ENCODE measurements at regions not wholly inside any gene's neighbourhood (a gene's known extent, or its start where the extent isn't known, plus 50 kb on each side); places are given as distances from the start of the nearest gene placed in this dataset.

- TF ChIP-seq, protein P1, sequence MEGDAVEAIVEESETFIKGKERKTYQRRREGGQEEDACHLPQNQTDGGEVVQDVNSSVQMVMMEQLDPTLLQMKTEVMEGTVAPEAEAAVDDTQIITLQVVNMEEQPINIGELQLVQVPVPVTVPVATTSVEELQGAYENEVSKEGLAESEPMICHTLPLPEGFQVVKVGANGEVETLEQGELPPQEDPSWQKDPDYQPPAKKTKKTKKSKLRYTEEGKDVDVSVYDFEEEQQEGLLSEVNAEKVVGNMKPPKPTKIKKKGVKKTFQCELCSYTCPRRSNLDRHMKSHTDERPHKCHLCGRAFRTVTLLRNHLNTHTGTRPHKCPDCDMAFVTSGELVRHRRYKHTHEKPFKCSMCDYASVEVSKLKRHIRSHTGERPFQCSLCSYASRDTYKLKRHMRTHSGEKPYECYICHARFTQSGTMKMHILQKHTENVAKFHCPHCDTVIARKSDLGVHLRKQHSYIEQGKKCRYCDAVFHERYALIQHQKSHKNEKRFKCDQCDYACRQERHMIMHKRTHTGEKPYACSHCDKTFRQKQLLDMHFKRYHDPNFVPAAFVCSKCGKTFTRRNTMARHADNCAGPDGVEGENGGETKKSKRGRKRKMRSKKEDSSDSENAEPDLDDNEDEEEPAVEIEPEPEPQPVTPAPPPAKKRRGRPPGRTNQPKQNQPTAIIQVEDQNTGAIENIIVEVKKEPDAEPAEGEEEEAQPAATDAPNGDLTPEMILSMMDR (IDR thresholded peaks at IDR 0.05), result no peak
- TF ChIP-seq POLR2A (IDR thresholded peaks at IDR 0.05), result no peak
Observed at GRCh38 chr18:77344786-77345500, 95.3 kb downstream of the GALR1 start.
